GM18498 (cell line): ENCODE measurements at regions not wholly inside any gene's neighbourhood (a gene's known extent, or its start where the extent isn't known, plus 50 kb on each side); places are given as distances from the start of the nearest gene placed in this dataset.
"Not testable (repeated sequence)": the region's sequence is repeated elsewhere in the genome, so short reads cannot be mapped to it uniquely, and the experiment has no call there.

Source experiments
- ATAC-seq: cut with Tn5 transposase; IDR thresholded peaks from one replicate; pipeline ENCODE4 v1.9.1; 2021; ENCODE audit warnings: mild to moderate bottlenecking, moderate library complexity; ENCODE audit not compliant: unreplicated experiment

GRCh38 chr1:53398576-53399365 is 60.4 kb upstream of the DMRTB1 start:
- ATAC-seq = no peak

DNA sequence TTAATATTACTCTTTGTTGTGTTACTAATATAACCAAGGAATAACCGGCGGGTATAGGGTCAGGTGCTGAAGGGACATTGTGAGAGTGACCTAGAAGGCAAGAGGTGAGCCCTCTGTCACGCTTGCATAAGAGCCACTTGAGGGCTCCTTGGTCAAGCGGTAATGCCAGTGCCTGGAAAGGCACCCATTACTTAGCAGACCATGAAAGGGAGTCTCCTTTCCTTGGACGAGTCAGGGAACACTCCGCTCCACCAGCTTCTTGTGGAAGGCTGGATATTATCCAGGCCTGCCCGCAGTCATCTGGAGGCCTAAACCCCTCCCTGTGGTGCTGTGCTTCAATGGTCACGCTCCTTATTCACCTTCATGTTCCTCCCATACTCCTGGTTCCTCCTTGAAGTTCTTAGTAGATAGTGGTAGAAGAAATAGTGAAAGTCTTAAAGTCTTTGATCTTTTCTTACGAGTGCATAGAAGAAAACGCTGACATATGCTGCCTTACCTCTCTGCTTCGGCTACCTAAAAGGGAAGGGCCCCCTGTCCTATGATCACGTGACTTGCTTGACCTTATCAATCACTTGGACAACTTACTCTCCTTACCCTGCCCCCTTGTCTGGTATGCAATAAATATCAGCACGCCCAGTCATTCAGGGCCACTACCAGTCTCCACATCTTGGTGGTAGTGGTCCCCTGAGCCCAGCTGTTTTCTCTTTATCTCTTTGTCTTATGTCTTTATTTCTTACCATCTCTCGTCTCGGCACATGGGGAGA is 59.6 kb upstream of the DMRTB1 start:
- ATAC-seq = not testable (repeated sequence)

- ATAC-seq = no peak
Measured at GRCh38 chr1:53400761-53401674, 58.2 kb upstream of the DMRTB1 start.

DNA sequence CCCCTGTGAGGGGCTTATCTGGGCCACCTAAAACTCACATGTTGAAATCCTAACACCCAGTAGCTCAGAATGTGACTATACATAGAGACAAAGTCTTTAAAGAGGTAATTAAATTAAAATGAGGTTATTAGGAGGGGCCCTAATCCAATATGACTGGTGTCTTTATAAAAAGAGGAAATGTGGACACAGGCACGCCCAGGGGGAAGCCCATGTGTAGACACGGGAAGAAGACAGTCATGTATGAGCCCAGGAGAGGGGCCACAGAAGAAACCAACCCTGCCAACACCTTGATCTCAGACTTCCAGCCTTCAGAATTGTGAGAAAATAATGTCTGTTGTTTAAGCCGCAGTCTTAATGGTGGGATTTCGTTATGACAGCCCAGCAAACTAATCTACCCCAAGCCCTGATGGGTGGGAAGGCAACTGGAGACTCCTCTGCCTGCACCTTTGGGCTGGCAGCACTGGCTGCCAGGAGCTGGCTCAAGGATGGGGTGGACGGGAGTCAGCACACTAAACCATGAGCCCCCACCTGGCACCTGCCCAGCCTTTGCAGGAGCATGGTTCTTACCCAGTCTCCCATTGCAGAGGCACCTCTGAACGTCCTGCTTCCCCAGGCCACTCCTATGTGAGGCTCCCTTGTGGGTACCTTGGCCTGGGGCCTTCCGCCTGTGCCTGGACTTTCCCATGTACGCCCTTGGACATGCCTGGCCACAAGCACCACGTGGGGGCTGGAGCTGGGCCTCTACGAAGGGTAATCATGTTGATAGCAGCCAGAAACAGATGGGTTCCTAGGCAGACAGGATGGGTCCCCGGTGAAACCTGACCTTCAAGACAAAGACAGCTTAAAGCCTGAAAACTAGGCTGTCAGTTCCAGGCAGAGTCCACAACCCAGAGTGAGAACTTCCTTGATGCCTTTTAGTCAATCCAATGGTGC is 57.1 kb upstream of the DMRTB1 start:
- no peak for ATAC-seq

DNA sequence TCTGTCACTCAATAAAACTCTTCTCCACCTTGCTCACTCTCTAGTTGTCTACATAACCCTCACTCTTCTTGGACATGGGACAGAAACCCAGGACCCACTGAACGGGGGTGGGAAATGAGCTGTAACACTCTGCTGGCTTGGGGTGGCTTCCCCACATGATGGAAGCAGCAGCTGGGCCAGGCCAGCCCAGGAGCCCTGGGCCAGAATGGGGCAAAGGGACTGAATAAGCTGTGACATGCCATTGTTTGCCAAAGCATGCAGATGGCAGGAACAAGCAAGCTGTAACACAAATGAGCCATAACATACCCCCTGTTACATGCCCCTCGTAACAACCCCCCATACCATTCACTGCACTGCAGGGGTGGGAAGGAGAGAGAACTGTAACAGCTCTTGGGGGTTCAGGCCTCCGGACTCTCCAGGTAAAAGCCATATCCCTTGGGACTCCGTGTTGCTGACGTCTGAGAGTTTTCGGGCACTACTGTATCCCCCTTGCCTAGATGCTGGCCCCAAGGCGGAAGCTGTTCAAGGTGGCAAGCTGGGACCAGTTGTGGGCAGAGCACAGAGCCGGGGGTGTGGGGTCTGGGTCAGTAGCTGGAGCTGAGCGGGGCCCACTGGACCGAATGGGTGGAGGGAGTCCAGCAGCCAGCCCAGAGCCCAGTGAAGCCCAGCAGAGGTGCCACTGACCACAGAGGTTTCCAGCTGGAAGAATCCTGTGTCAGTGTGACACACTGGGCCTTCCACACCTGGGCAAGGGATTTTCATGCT is 56.1 kb upstream of the DMRTB1 start:
- no peak for ATAC-seq

DNA sequence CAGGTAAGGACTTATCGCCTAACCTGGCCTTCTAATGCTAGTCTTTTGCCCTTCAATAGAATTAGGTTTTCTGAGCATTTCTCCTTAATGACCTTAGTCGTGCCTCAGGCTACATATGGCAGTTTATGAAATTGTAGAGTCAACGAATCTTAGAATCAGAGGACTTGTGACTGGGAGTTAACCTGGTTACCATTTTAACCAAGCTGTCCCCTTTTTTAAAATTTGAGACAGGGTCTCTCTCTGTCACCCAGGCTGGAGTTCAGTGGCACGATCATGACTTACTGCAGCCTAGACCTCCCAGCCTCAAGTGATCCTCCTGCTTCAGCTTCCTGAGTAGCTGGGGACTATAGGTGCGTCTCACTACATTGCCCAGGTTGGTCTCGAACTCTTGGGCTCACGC is 53.5 kb upstream of the DMRTB1 start:
- ATAC-seq = no peak

- ATAC-seq = no peak
Measured at GRCh38 chr1:53406551-53407235, 52.5 kb upstream of the DMRTB1 start.

DNA sequence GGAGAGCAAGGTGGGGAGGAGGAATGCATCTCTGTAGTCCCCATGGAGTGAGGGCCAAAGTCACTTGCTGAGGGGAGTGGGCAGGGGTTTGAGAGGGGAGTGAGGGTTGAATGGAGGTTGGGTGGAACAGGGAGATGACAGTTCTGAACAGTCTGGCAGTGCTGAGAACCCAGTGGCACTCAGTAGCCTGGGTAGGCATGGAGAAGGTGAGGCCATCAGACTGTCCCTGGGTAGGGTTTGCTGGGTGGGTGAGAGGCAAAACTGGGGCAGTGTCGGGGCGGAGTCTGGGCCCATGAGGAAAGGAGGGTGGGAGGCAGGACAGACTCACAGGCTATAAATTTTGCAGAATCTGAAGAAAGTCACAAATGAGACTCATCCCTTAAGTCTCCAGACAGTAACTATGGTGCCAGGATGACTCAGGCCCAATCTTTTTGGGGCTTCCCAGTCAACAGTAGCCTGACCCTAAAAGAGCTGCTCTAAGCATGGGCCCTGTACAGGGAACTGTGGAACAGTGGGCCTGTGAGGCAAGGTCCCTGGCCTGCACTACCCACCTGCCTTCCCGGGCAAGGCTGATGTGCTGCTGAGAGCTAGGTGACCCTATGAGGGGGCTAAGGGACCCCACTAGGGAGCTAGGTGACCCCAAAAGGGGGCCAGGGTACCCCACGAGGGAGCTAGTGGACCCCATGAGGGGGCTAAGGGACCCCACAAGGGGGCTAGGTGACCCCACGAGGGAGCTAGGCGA is 51.0 kb upstream of the DMRTB1 start:
- no peak for ATAC-seq

- no peak for ATAC-seq
Measured at GRCh38 chr1:53408755-53409129, 50.5 kb upstream of the DMRTB1 start.

DNA sequence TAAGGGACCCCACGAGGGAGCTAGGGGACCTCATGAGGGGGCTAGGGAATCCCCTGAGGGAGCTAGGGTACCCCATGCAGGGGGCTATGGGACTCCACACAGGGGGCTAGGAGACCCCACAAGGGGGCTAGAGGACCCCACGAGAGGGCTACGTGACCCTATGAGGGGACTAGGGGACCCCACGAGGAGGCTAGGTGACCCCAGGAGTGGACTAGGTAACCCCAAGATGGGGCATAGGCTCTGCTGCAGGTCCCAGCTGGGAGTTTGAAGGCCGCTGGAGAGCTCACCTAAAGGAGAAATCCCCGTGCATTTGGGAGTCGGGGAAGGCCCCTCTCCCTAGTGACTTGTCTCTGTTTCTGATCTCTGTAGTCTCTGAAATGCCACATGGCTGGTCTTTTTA is 50.0 kb upstream of the DMRTB1 start:
- no peak for ATAC-seq
